Fibroblast of lung (primary cell): ENCODE measurements at regions not wholly inside any gene's neighbourhood (a gene's known extent, or its start where the extent isn't known, plus 50 kb on each side); places are given as distances from the start of the nearest gene placed in this dataset.

Experiments used
- DNase-seq, 2 donors: peaks; one replicate each; pipeline versions ENCODE4 v3.0.0 to v3.0.0-alpha.2; 2010; ENCODE audit warnings: low read depth in 2 of 2
- H2AFZ ChIP-seq: 2 replicates; pipeline ENCODE4 v1.5.1; 2012; ENCODE audit warnings: low read length, control low read depth, inconsistent platforms
- H3K27ac ChIP-seq: 2 replicates; pipeline ENCODE4 v1.5.1; 2011; ENCODE audit warnings: low read length, control low read depth; ENCODE audit not compliant: insufficient read depth
- H3K27me3 ChIP-seq: 2 replicates; pipeline ENCODE4 v1.5.1; 2011; ENCODE audit warnings: mild to moderate bottlenecking, low read length; ENCODE audit not compliant: control insufficient read depth, insufficient read depth
- H3K36me3 ChIP-seq: 2 replicates; pipeline ENCODE4 v1.5.1; 2011; ENCODE audit warnings: low read length; ENCODE audit not compliant: control insufficient read depth, insufficient read depth
- H3K4me1 ChIP-seq: 2 replicates; pipeline ENCODE4 v1.5.1; 2011; ENCODE audit warnings: low read length; ENCODE audit not compliant: control insufficient read depth, insufficient read depth; ENCODE audit errors: extremely low read depth
- H3K4me2 ChIP-seq: 2 replicates; pipeline ENCODE4 v1.5.1; 2011; ENCODE audit warnings: low read length, control low read depth; ENCODE audit not compliant: insufficient read depth; ENCODE audit errors: extremely low read depth
- H3K4me3 ChIP-seq, 4 experiments: fragments of 200-600 bp in 1 of 4; sonication (generic) in 1 of 4; replicated peaks in 1 of 4; 2 replicates each; pipeline ENCODE4 v1.5.1; 2011 to 2016; ENCODE audit warnings: low read length in 4 of 4, low read depth in 3 of 4, mild to moderate bottlenecking in 3 of 4, control low read depth in 2 of 4, inconsistent platforms in 1 of 4, mixed read lengths in 1 of 4; ENCODE audit not compliant: insufficient read depth in 1 of 4; ENCODE audit errors: control extremely low read depth in 1 of 4
- H3K79me2 ChIP-seq: 2 replicates; pipeline ENCODE4 v1.5.1; 2012; ENCODE audit warnings: mild to moderate bottlenecking, low read length, inconsistent platforms; ENCODE audit not compliant: control insufficient read depth, insufficient read depth
- H3K9ac ChIP-seq: 2 replicates; pipeline ENCODE4 v1.5.1; 2011; ENCODE audit warnings: mild to moderate bottlenecking, low read length, control low read depth; ENCODE audit not compliant: insufficient read depth
- H3K9me3 ChIP-seq: 2 replicates; pipeline ENCODE4 v1.5.1; 2012; ENCODE audit warnings: low read depth, low read length; ENCODE audit not compliant: control insufficient read depth, insufficient read depth
- H4K20me1 ChIP-seq: 2 replicates; pipeline ENCODE4 v1.5.1; 2011; ENCODE audit warnings: low read length; ENCODE audit not compliant: control insufficient read depth, insufficient read depth; ENCODE audit errors: extremely low read depth
- EZH2 ChIP-seq: IDR thresholded peaks from 2 replicates; pipeline ENCODE4 v1.5.1; 2012; ENCODE audit warnings: low read length, control low read depth, mild to moderate bottlenecking; ENCODE audit errors: missing control alignments
- TF ChIP-seq, protein P1 (sequence below), 2 donors: IDR thresholded peaks in 1 of 2; conservative IDR thresholded peaks in 1 of 2; 1 replicate in 1 of 2; 2 replicates in 1 of 2; pipeline ENCODE4 v1.5.1; 2011 to 2012; ENCODE audit warnings: low read length in 2 of 2, control low read depth in 1 of 2, inconsistent platforms in 1 of 2, low read depth in 1 of 2, mild to moderate bottlenecking in 1 of 2

DNA sequence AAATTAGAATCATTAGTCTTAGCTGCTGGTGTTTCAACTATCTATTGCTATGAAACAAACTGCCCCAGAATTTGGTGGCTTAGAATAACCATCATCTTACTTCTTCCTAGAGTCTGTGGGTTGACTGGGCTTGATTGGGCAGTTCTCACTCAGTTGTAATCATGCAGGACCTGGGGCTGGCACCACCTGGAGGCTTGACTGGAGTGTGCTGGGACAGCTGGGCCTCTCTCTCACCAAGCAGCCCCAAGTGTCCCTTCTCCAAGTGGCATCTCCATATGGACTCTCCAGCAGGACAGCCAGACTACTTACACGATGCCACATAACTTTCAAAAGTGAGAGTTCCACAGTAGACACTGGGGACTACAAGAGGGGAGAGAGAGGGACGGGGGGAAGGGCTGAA lies 140.3 kb upstream of the ATP1B1 start:
- Histone ChIP-seq H3K36me3 (no peaks in the 10 kb centered on the region), H3K4me2 (no peak overlapping the region), H3K27ac (no peak overlapping the region), H3K4me1 (no peaks in the 10 kb centered on the region), H3K4me3 (no peak overlapping the region), H3K9me3 (no peaks in the 10 kb centered on the region), H3K27me3 (no peaks in the 10 kb centered on the region), H2AFZ (no peak overlapping the region), H3K79me2 (no peaks in the 10 kb centered on the region), H4K20me1 (no peaks in the 10 kb centered on the region), H3K9ac (no peak overlapping the region)
- no peak for DNase-seq
- TF ChIP-seq EZH2, result no peak
- TF ChIP-seq, protein P1, sequence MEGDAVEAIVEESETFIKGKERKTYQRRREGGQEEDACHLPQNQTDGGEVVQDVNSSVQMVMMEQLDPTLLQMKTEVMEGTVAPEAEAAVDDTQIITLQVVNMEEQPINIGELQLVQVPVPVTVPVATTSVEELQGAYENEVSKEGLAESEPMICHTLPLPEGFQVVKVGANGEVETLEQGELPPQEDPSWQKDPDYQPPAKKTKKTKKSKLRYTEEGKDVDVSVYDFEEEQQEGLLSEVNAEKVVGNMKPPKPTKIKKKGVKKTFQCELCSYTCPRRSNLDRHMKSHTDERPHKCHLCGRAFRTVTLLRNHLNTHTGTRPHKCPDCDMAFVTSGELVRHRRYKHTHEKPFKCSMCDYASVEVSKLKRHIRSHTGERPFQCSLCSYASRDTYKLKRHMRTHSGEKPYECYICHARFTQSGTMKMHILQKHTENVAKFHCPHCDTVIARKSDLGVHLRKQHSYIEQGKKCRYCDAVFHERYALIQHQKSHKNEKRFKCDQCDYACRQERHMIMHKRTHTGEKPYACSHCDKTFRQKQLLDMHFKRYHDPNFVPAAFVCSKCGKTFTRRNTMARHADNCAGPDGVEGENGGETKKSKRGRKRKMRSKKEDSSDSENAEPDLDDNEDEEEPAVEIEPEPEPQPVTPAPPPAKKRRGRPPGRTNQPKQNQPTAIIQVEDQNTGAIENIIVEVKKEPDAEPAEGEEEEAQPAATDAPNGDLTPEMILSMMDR (conservative IDR thresholded peaks at IDR 0.05 in 1 of 2, IDR thresholded peaks at IDR 0.05 in 1 of 2; ENCODE audit: low read depth in 1 of 2, low read length in 2 of 2), result no peak

DNA sequence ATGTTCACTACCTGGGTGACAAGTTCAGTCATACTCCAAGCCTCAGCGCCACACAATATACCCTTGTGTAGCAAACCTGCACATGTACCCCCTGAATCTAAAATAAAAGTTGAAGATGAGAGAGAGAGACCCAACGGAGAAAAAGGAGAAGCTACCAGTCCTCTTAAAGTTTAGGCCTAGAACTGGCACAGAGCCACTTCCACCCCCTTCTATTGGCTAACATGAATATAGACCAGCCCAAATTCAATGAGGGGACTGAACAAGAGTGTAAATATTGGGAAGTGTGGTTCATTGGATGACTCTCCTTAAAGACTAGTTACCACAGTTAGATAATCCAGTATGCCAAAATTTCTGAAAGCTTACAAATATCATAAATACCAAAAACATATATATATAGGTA lies 139.9 kb upstream of the ATP1B1 start:
- H3K36me3 ChIP-seq, result no peaks in the 10 kb centered on the region
- H3K9ac ChIP-seq, result no peak overlapping the region
- no peak overlapping the region for H3K4me2 ChIP-seq
- no peak overlapping the region for H3K27ac ChIP-seq
- no peaks in the 10 kb centered on the region for H3K27me3 ChIP-seq
- no peaks in the 10 kb centered on the region for H3K9me3 ChIP-seq
- no peaks in the 10 kb centered on the region for H3K79me2 ChIP-seq
- no peaks in the 10 kb centered on the region for H4K20me1 ChIP-seq
- H3K4me1 ChIP-seq, result no peaks in the 10 kb centered on the region
- no peak overlapping the region for H3K4me3 ChIP-seq
- no peak overlapping the region for H2AFZ ChIP-seq
- DNase-seq, result no peak
- TF ChIP-seq, protein P1 (conservative IDR thresholded peaks at IDR 0.05 in 1 of 2, IDR thresholded peaks at IDR 0.05 in 1 of 2; ENCODE audit: low read depth in 1 of 2, low read length in 2 of 2), result no peak
- no peak for TF ChIP-seq EZH2

DNA sequence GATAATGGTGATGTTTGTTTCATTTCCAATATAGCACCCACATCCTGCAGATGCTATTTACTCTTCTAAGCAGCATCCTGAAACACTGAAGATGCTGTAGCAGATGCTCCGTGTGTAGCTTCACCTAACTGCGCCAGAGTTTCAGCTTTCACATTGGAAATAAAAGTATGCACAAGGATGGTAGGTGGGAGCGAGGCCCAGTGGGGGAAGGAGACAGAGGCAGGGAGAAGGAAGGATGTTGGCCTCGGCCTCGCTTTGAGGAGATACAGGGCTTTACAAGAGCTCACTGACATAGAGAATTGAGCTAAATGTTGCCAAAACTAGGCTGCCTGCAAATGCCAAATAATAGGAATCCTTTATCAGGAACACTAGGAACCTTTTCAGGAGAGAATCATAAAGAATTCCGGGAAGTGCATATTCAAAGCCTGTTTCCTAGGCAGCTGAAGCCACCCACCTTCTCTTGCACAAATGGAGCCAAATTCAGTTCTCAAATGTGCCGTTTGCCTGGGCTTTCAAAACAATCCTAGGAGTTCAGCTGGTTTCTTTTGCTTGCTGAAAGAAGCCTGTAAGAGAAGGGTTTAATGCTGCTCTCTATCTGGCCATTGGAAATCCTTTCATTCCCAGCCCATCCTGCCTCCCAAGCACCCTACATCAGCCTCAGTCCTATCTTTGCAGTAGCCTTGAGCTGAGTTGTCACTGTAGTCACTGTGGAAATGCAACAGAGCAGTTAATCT lies 135.4 kb upstream of the ATP1B1 start:
- Histone ChIP-seq H2AFZ (no peak overlapping the region), H3K27ac (no peak overlapping the region), H3K9me3 (no peaks in the 10 kb centered on the region), H3K4me1 (no peaks in the 10 kb centered on the region), H3K27me3 (no peaks in the 10 kb centered on the region), H3K79me2 (no peaks in the 10 kb centered on the region), H4K20me1 (no peaks in the 10 kb centered on the region), H3K4me3 (no peak overlapping the region), H3K36me3 (no peaks in the 10 kb centered on the region), H3K4me2 (no peak overlapping the region), H3K9ac (no peak overlapping the region)
- DNase-seq, result no peak
- TF ChIP-seq, protein P1 (conservative IDR thresholded peaks at IDR 0.05 in 1 of 2, IDR thresholded peaks at IDR 0.05 in 1 of 2; ENCODE audit: low read depth in 1 of 2, low read length in 2 of 2), result no peak
- TF ChIP-seq EZH2, result no peak
